Neural progenitor cell (in vitro differentiated cells): ENCODE measurements at regions not wholly inside any gene's neighbourhood (a gene's known extent, or its start where the extent isn't known, plus 50 kb on each side); places are given as distances from the start of the nearest gene placed in this dataset.

ENCODE experiments used
- DNase-seq: peaks from one replicate; pipeline ENCODE4 v3.0.0-alpha.2; 2016; ENCODE audit warnings: low spot score
- H2AFZ ChIP-seq: fragments of 200-600 bp; sonication (generic); replicated peaks from 2 replicates; pipeline ENCODE4 v1.6.1; 2016; ENCODE audit warnings: antibody characterized with exemption
- H3F3A ChIP-seq: fragments of 200-600 bp; sonication (generic); 2 replicates; pipeline ENCODE4 v1.6.1; 2016; ENCODE audit warnings: antibody characterized with exemption, low read depth
- H3K27ac ChIP-seq: fragments of 200-600 bp; sonication (generic); 2 replicates; pipeline ENCODE4 v1.5.1; 2016; ENCODE audit warnings: mild to moderate bottlenecking
- H3K27me3 ChIP-seq: fragments of 200-600 bp; sonication (generic); 2 replicates; pipeline ENCODE4 v1.6.1; 2016; ENCODE audit warnings: mild to moderate bottlenecking, moderate library complexity
- H3K36me3 ChIP-seq: fragments of 200-600 bp; sonication (generic); 2 replicates; pipeline ENCODE4 v1.5.1; 2016
- H3K4me1 ChIP-seq: fragments of 200-600 bp; sonication (generic); 2 replicates; pipeline ENCODE4 v1.6.1; 2016; ENCODE audit warnings: mixed run types
- H3K4me2 ChIP-seq: fragments of 200-600 bp; sonication (generic); 2 replicates; pipeline ENCODE4 v1.6.1; 2016
- H3K4me3 ChIP-seq: fragments of 200-600 bp; sonication (generic); 2 replicates; pipeline ENCODE4 v1.5.1; 2016
- H3K79me2 ChIP-seq: fragments of 200-600 bp; sonication (generic); 2 replicates; pipeline ENCODE4 v1.6.1; 2016; ENCODE audit warnings: low read depth
- H3K9ac ChIP-seq: fragments of 200-600 bp; sonication (generic); 2 replicates; pipeline ENCODE4 v1.6.1; 2016
- H3K9me3 ChIP-seq: fragments of 200-600 bp; sonication (generic); 2 replicates; pipeline ENCODE4 v1.5.1; 2016; ENCODE audit warnings: low read depth
- H4K20me1 ChIP-seq: fragments of 200-600 bp; sonication (generic); 2 replicates; pipeline ENCODE4 v1.6.1; 2016; ENCODE audit warnings: low read depth
- H3K27ac Mint-ChIP-seq: 3 replicates; pipeline ENCODE4 v1.8.0; 2021; ENCODE audit warnings: mixed read lengths
- H3K27me3 Mint-ChIP-seq: 2 replicates; pipeline ENCODE4 v1.8.0; 2022; ENCODE audit warnings: low read depth, mild to moderate bottlenecking, inconsistent platforms, moderate library complexity, mixed read lengths; ENCODE audit not compliant: insufficient read depth
- H3K36me3 Mint-ChIP-seq: 3 replicates; pipeline ENCODE4 v1.8.0; 2021; ENCODE audit warnings: mixed read lengths
- H3K4me1 Mint-ChIP-seq: 3 replicates; pipeline ENCODE4 v1.8.0; 2021; ENCODE audit warnings: mixed read lengths
- H3K4me3 Mint-ChIP-seq: 3 replicates; pipeline ENCODE4 v1.8.0; 2021; ENCODE audit warnings: mild to moderate bottlenecking, moderate library complexity, mixed read lengths
- H3K9me3 Mint-ChIP-seq: 3 replicates; pipeline ENCODE4 v1.8.0; 2020; ENCODE audit warnings: mixed read lengths
- CTCF ChIP-seq: fragments of 200-600 bp; sonication (generic); IDR thresholded peaks from 2 replicates; pipeline ENCODE4 v1.5.1; 2017; ENCODE audit warnings: antibody characterized with exemption, mild to moderate bottlenecking
- EZH2 ChIP-seq: fragments of 200-600 bp; sonication (generic); IDR thresholded peaks from 2 replicates; pipeline ENCODE4 v1.6.1; 2017; ENCODE audit warnings: antibody characterized with exemption, mild to moderate bottlenecking, moderate library complexity
- EZH2phosphoT487 ChIP-seq: fragments of 200-600 bp; sonication (generic); IDR thresholded peaks from 2 replicates; pipeline ENCODE4 v1.6.1; 2017; ENCODE audit warnings: antibody characterized with exemption

GRCh38 chr2:42921147-42921520, 128.8 kb upstream of the HAAO start:
- no peaks in the 10 kb centered on the region for H3K9me3 ChIP-seq
- Mint-ChIP-seq H3K4me1 (peaks cover 72% of the 10 kb centered on the region), H3K27me3 (peaks cover 13% of the 10 kb centered on the region), H3K27ac (peak overlapping the region; percentile 87), H3K4me3 (peak overlapping the region; percentile 24), H3K9me3 (peaks cover 2% of the 10 kb centered on the region), H3K36me3 (no peaks in the 10 kb centered on the region)
- no peaks in the 10 kb centered on the region for H3K79me2 ChIP-seq
- no peaks in the 10 kb centered on the region for H4K20me1 ChIP-seq
- peaks cover 47% of the 10 kb centered on the region for H3F3A ChIP-seq
- H3K9ac ChIP-seq, result no peak overlapping the region
- H3K36me3 ChIP-seq, result no peaks in the 10 kb centered on the region
- H2AFZ ChIP-seq, result no peak overlapping the region
- no peak overlapping the region for H3K4me2 ChIP-seq
- no peaks in the 10 kb centered on the region for H3K27me3 ChIP-seq
- H3K4me1 ChIP-seq, result peaks cover 67% of the 10 kb centered on the region
- no peak for TF ChIP-seq CTCF
- TF ChIP-seq EZH2, result no peak
- TF ChIP-seq EZH2phosphoT487, result no peak
- no peak overlapping the region for H3K4me3 ChIP-seq
- no peak for DNase-seq
- H3K27ac ChIP-seq, result no peak overlapping the region

- Histone ChIP-seq H3K4me1 (peaks cover 67% of the 10 kb centered on the region), H3F3A (peaks cover 47% of the 10 kb centered on the region), H3K4me3 (no peak overlapping the region), H3K36me3 (no peaks in the 10 kb centered on the region), H3K4me2 (no peak overlapping the region), H2AFZ (no peak overlapping the region), H3K9me3 (no peaks in the 10 kb centered on the region), H3K79me2 (no peaks in the 10 kb centered on the region), H4K20me1 (no peaks in the 10 kb centered on the region), H3K9ac (no peak overlapping the region), H3K27ac (no peak overlapping the region), H3K27me3 (no peaks in the 10 kb centered on the region)
- Mint-ChIP-seq H3K4me1 (peaks cover 72% of the 10 kb centered on the region), H3K27me3 (peaks cover 11% of the 10 kb centered on the region), H3K4me3 (no peak overlapping the region), H3K9me3 (peaks cover 2% of the 10 kb centered on the region), H3K36me3 (no peaks in the 10 kb centered on the region), H3K27ac (peak overlapping the region; percentile 87)
- no peak for DNase-seq
- TF ChIP-seq CTCF (no peak), EZH2 (no peak), EZH2phosphoT487 (no peak)
Observed at GRCh38 chr2:42920446-42921146, 128.2 kb upstream of the HAAO start.

- Histone ChIP-seq H3F3A (peaks cover 33% of the 10 kb centered on the region), H3K27ac (no peak overlapping the region), H2AFZ (no peak overlapping the region), H4K20me1 (no peaks in the 10 kb centered on the region), H3K36me3 (no peaks in the 10 kb centered on the region), H3K9ac (no peak overlapping the region), H3K79me2 (no peaks in the 10 kb centered on the region), H3K4me3 (no peak overlapping the region), H3K4me1 (peaks cover 53% of the 10 kb centered on the region), H3K27me3 (no peaks in the 10 kb centered on the region), H3K4me2 (no peak overlapping the region), H3K9me3 (no peaks in the 10 kb centered on the region)
- peaks cover 2% of the 10 kb centered on the region for H3K36me3 Mint-ChIP-seq
- H3K4me1 Mint-ChIP-seq, result peaks cover 56% of the 10 kb centered on the region
- peaks cover 15% of the 10 kb centered on the region for H3K27me3 Mint-ChIP-seq
- no peak overlapping the region for H3K4me3 Mint-ChIP-seq
- DNase-seq, result no peak
- H3K27ac Mint-ChIP-seq, result peak overlapping the region; percentile 53
- peaks cover 5% of the 10 kb centered on the region for H3K9me3 Mint-ChIP-seq
- TF ChIP-seq CTCF (no peak), EZH2 (no peak), EZH2phosphoT487 (no peak)
Observed at GRCh38 chr2:42918671-42919318, 126.4 kb upstream of the HAAO start.
